ENCODE measurements at regions not wholly inside any gene's neighbourhood (a gene's known extent, or its start where the extent isn't known, plus 50 kb on each side); places are given as distances from the start of the nearest gene placed in this dataset.

- TF ChIP-seq CTCF (IDR thresholded peaks at IDR 0.05; ENCODE audit: insufficient read depth, low read depth, low read length): no peak
- no peak for TF ChIP-seq EZH2 (IDR thresholded peaks at IDR 0.05; ENCODE audit: insufficient read depth, low read length)
Measured at GRCh38 chr15:39499042-39499441, 81.8 kb upstream of the THBS1 start.
